ENCODE measurements at regions not wholly inside any gene's neighbourhood (a gene's known extent, or its start where the extent isn't known, plus 50 kb on each side); places are given as distances from the start of the nearest gene placed in this dataset.

DNA sequence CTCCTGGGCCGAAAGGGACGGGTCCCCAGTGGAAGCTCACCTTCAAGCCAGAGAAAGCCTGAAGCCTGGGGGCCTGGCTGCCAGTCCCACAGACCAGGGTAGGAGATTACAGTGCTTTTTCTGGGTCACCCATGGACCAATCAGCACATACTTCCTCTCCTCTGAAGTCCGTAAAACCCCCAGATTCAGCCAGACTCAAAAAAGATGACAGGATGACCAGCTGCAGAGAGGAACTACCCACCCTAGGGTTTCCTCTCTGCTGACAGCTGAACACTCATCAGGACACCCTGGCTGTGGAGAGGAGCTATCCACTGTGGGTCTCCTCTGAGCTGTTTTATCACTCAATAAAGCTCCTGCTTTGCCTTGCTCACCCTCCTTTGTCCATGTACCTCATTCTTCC lies 78.0 kb downstream of the SAMD9 start:
- H3K36me3 ChIP-seq (replicated peaks in 1 of 2; ENCODE audit: control extremely low read depth in 1 of 2, control insufficient read depth in 1 of 2, extremely low read depth in 1 of 2, insufficient read depth in 2 of 2, low read length in 1 of 2): no peaks in the 10 kb centered on the region
- WGBS (ENCODE audit: insufficient coverage): 94% methylated on average over 3 of the region's 3 CpGs
- ChIA-PET POLR2A (no interaction called here), CTCF (no interaction called here)
- intact Hi-C loops (cut with micrococcal nuclease): no loop called here
- no peak overlapping the region for H3K9ac ChIP-seq (ENCODE audit: low read length)
- DNase-seq (no peak), ATAC-seq (ENCODE audit: low read depth) (no peak)
- H3K4me3 Mint-ChIP-seq: no peak overlapping the region
- no peaks in the 10 kb centered on the region for H3K27me3 ChIP-seq (replicated peaks in 1 of 4; ENCODE audit: control extremely low read depth in 1 of 4, control insufficient read depth in 3 of 4, insufficient read depth in 4 of 4, low read length in 3 of 4)
- no peaks in the 10 kb centered on the region for H3K4me1 ChIP-seq (ENCODE audit: control insufficient read depth in 2 of 2, insufficient read depth in 2 of 2, low read length in 2 of 2)
- H3K4me3 ChIP-seq (ENCODE audit: control extremely low read depth in 1 of 5, extremely low read depth in 1 of 5, insufficient read depth in 1 of 5, low read depth in 2 of 5, low read length in 4 of 5): no peak overlapping the region
- H3K79me2 ChIP-seq (ENCODE audit: control insufficient read depth, insufficient read depth, low read length): no peaks in the 10 kb centered on the region
- no peak overlapping the region for H2AFZ ChIP-seq (ENCODE audit: insufficient read depth, low read depth, low read length, poor library complexity, severe bottlenecking)
- H4K20me1 ChIP-seq (ENCODE audit: control insufficient read depth, insufficient read depth, low read length, poor library complexity, severe bottlenecking): no peaks in the 10 kb centered on the region
- peaks cover 3% of the 10 kb centered on the region for H3K27me3 Mint-ChIP-seq
- peaks cover 3% of the 10 kb centered on the region for H3K4me1 Mint-ChIP-seq
- TF ChIP-seq, protein P1, sequence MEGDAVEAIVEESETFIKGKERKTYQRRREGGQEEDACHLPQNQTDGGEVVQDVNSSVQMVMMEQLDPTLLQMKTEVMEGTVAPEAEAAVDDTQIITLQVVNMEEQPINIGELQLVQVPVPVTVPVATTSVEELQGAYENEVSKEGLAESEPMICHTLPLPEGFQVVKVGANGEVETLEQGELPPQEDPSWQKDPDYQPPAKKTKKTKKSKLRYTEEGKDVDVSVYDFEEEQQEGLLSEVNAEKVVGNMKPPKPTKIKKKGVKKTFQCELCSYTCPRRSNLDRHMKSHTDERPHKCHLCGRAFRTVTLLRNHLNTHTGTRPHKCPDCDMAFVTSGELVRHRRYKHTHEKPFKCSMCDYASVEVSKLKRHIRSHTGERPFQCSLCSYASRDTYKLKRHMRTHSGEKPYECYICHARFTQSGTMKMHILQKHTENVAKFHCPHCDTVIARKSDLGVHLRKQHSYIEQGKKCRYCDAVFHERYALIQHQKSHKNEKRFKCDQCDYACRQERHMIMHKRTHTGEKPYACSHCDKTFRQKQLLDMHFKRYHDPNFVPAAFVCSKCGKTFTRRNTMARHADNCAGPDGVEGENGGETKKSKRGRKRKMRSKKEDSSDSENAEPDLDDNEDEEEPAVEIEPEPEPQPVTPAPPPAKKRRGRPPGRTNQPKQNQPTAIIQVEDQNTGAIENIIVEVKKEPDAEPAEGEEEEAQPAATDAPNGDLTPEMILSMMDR (IDR thresholded peaks at IDR 0.05): no peak
- TF ChIP-seq EZH2 (IDR thresholded peaks at IDR 0.05; ENCODE audit: borderline replicate concordance, insufficient read depth, low read depth, low read length, poor library complexity, severe bottlenecking): no peak
- H3K9me3 Mint-ChIP-seq (ENCODE audit: insufficient read depth): no peaks in the 10 kb centered on the region
- no peaks in the 10 kb centered on the region for H3K9me3 ChIP-seq (ENCODE audit: control extremely low read depth in 1 of 3, control insufficient read depth in 2 of 3, insufficient read depth in 1 of 3, low read length in 2 of 3)
- no peak overlapping the region for H3K27ac Mint-ChIP-seq
- H3K4me2 ChIP-seq (replicated peaks; ENCODE audit: low read depth, low read length, poor library complexity, severe bottlenecking): no peak overlapping the region
- H3K27ac ChIP-seq (ENCODE audit: low read length in 2 of 2): no peak overlapping the region

DNA sequence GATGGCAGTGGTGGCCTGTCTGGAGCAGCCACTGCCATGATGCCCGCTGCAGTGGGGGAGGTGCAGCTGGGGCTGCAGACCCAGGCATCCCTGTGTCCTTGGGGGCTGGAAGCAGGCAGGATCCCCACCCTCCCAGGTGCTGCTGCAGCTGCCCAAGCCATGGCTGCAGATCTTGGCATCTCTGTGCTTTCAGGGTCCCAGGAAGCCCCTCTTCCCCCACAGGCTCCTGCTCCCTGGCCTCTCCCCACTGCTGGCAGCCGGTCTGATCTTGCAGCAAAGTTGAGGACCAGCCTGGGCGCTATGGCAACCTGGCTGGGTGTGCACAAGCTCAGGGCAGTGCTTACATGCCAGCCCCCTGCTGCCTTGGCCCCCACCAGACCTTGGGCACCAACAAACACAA lies 78.5 kb downstream of the SAMD9 start:
- H3K9me3 ChIP-seq (ENCODE audit: control extremely low read depth in 1 of 3, control insufficient read depth in 2 of 3, insufficient read depth in 1 of 3, low read length in 2 of 3): no peaks in the 10 kb centered on the region
- H3K4me3 Mint-ChIP-seq: no peak overlapping the region
- no peak overlapping the region for H3K9ac ChIP-seq (ENCODE audit: low read length)
- ChIA-PET CTCF (no interaction called here), POLR2A (no interaction called here)
- H3K4me3 ChIP-seq (ENCODE audit: control extremely low read depth in 1 of 5, extremely low read depth in 1 of 5, insufficient read depth in 1 of 5, low read depth in 2 of 5, low read length in 4 of 5): no peak overlapping the region
- H3K9me3 Mint-ChIP-seq (ENCODE audit: insufficient read depth): no peaks in the 10 kb centered on the region
- H3K79me2 ChIP-seq (ENCODE audit: control insufficient read depth, insufficient read depth, low read length): no peaks in the 10 kb centered on the region
- H4K20me1 ChIP-seq (ENCODE audit: control insufficient read depth, insufficient read depth, low read length, poor library complexity, severe bottlenecking): no peaks in the 10 kb centered on the region
- peaks cover 3% of the 10 kb centered on the region for H3K4me1 Mint-ChIP-seq
- intact Hi-C loops (cut with micrococcal nuclease): no loop called here
- 98% methylated on average over 3 of the region's 3 CpGs for WGBS (ENCODE audit: insufficient coverage)
- ATAC-seq (ENCODE audit: low read depth): no peak
- no peak overlapping the region for H3K27ac ChIP-seq (ENCODE audit: low read length in 2 of 2)
- no peak overlapping the region for H3K4me2 ChIP-seq (replicated peaks; ENCODE audit: low read depth, low read length, poor library complexity, severe bottlenecking)
- no peak for DNase-seq
- no peaks in the 10 kb centered on the region for H3K27me3 ChIP-seq (replicated peaks in 1 of 4; ENCODE audit: control extremely low read depth in 1 of 4, control insufficient read depth in 3 of 4, insufficient read depth in 4 of 4, low read length in 3 of 4)
- no peak overlapping the region for H2AFZ ChIP-seq (ENCODE audit: insufficient read depth, low read depth, low read length, poor library complexity, severe bottlenecking)
- H3K27ac Mint-ChIP-seq: no peak overlapping the region
- H3K36me3 ChIP-seq (replicated peaks in 1 of 2; ENCODE audit: control extremely low read depth in 1 of 2, control insufficient read depth in 1 of 2, extremely low read depth in 1 of 2, insufficient read depth in 2 of 2, low read length in 1 of 2): no peaks in the 10 kb centered on the region
- TF ChIP-seq, protein P1 (IDR thresholded peaks at IDR 0.05): no peak
- no peak for TF ChIP-seq EZH2 (IDR thresholded peaks at IDR 0.05; ENCODE audit: borderline replicate concordance, insufficient read depth, low read depth, low read length, poor library complexity, severe bottlenecking)
- peaks cover 3% of the 10 kb centered on the region for H3K27me3 Mint-ChIP-seq
- H3K4me1 ChIP-seq (ENCODE audit: control insufficient read depth in 2 of 2, insufficient read depth in 2 of 2, low read length in 2 of 2): no peaks in the 10 kb centered on the region

Measured in B cell (primary cell).